Stimulated activated CD4-positive, alpha-beta T cell treated with anti-CD3 and anti-CD28 coated beads, Interleukin-15, amount 100 ng/mL, for 24 hours (primary cell): ENCODE measurements at regions not wholly inside any gene's neighbourhood (a gene's known extent, or its start where the extent isn't known, plus 50 kb on each side); places are given as distances from the start of the nearest gene placed in this dataset.

Source experiments
- DNase-seq: peaks from one replicate; pipeline ENCODE4 v3.0.0-alpha.2; 2020

DNA sequence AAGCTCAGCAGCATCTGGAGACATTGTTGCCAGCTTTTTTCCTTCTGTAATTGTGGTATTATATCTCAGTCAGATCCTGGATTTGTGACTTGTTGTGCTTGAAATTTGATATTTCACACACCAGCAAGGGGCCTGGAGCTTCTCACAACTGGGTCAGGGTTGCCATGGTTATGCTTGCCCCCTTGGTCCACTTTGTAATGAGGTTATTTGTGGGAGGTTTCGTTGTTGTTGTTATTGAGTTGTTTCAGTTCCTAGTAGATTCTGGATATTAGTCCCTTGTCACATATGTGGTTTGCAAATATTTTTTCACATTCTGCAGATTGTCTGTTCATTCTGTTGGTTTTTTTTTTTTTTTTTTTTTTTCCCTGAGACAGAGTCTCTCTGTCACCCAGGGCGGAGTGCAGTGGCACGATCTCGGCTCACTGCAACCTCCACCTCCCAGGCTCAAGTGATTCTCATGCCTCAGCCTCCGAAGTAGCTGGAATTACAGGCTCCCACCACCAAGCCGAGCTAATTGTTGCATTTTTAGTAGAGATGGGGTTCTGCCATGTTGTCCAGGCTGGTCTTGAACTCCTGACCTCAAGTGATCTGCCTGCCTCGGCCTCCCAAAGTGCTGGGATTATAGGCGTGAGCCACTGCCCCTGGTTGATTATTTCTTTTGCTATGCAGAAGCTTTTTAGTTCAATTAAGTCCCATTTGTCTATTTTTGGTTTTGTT is 80.6 kb upstream of the ETV6 start:
- no peak for DNase-seq

DNA sequence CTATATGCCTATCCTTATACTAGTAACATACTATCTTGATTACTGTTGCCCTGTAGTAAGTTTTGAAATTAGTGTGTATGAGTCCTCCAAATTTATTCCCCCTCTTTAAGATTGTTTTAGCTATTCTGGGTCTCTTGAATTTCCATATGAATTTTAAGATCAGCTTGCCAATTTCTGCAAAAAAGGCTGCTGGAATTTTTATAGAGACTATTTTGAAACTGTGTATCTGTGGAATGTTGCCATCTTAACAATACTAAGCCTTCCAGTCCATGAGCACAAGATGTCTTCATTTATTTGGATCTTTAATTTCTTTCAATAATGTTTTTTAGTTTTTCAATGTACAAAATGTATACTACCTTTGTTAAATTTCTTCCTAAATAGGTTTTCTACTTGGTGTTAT is 79.8 kb upstream of the ETV6 start:
- no peak for DNase-seq

DNA sequence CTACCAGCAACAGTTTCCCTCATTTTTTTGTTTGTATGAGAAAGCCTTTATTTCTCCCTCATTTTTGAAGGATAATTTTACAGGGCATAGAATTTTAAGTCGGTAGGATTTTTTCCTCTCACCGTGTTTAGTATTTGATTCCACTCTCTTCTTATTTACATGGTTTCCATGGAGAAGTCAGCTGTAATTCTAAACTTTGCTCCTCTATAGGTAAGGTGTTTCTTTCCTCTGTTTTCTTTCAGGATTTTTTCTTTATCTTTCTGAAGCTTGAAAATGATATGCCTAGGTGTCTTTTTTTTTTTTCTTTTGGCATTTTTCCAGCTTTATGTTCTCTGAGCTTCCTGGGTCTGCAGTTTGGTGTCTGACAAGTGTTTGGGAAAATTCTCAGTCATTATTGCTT is 75.6 kb upstream of the ETV6 start:
- no peak for DNase-seq

DNA sequence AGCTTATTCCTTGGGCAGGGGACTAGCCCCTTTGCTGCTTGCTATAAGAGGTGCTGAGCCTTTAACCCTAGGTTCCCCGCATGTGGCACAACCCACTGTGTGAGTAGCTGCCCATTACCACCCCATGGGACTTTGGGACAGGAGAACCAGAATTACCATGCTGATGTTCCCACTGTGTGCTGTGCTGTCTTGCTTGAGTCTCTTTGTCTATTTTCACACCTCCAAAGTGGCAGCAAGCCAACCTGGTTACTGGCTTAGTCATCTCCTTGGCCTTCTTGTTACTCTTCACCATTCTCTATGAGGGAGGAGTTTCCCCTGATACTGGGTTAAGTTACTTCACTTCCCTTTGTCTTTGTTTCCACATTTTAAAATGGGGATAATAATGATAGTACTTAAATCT is 73.4 kb upstream of the ETV6 start:
- DNase-seq: peak; percentile 63

DNA sequence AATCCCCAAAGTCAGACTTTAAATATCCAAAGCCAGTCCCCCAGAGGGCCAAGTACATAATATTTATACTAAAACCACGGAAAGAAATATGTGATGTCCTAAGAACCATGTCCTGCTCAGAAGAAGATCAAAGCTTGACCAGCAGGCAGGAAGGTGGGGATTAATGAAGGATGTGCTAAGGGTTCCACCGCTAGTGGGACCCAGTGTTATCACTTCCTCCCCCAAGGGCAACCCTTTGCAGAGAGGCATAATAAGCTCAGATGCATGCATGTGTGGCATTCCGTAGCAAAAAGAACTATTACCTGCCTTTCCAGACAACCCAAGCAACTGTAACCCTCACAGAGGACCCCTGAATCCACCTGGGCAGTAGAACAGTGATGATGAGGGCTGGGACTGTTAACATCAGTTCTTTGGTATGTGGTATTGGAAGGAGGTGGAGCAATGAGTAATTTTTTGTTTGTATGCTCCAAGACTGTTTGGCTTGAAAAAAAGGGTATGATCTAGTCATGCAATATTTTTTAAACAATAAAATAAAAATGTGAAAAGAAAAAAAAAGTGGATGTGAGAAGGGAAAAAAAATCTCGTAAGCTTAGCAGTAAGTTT is 71.7 kb upstream of the ETV6 start:
- no peak for DNase-seq

DNA sequence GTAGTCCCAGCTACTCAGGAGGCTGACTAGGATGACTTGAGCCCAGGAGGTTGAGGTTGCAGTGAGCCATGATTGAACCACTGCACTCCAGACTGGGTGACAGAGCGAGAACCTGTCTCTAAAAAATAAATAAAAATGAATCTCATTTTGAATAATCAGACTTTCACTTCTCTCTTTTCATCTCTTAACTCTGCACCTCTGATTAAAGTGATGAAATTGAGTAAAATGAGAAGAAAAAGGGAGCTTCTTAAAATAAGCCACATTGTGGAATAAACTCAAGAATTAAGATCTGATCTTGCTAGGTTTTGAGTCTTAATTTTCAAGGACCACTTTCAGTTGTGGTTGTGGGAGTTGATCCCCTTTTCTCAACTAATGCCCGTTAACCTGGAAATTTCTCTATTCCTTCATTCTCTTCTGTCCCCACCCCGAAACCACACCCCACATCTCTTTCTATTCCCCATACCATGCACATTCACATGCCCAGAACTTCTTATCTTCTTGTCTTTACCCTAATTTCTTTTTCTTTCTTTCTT is 70.9 kb upstream of the ETV6 start:
- peak; percentile 39 for DNase-seq

DNA sequence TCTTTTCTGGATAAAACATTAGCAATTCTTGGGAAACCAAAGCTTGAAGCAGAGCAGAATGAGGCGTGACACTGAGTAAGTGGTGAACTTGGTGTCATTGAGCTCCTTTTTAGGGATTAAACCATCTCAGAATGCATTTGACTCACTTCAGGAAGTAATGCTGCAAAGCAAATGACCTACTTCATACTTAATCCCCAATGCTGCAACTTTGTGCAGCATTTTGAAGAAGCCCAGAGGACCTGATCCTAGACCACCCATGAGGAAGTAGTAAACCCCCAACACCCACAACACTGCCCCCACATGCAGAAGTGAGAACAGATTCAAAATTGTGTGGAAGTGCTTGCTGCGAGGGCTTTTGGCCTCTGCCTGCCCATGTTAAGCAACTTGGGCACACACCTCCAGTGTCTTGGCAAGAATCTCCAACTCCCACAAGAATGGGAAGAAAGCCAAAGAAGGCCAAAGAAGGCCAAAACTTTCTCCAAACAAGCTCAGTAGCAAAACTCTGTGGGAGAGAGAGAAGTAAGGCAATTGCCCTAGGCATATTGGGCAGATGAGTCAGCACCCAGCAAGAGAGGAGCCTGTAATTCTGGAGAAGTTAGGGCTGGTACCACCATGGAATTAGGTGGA is 69.2 kb upstream of the ETV6 start:
- DNase-seq: no peak

DNA sequence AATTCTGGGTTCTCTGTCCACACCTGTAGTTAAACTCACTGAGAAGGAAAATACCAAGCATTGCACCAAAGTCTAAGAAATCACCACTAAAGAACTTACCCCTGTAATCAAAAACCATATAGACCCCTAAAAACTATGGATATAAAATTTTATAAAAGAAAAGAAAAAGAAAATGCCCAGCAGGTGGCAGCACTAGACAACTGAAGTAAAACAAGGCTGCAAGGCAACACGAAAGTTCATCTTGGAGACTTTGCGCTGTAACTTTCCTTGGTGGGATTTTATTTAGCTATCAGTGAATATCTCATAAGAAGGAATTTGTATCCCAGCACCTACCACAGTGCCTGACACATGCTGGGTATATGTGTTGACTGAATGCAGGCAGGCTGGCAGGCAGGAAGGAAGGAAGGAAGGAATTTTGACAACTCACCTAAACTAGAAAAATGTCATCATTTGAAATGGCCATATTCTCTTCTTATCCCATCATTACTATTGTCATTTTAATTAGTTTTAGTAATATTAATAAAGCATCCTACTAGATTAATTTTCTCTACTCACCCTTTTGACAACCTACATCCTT is 68.2 kb upstream of the ETV6 start:
- peak; percentile 80 for DNase-seq

DNA sequence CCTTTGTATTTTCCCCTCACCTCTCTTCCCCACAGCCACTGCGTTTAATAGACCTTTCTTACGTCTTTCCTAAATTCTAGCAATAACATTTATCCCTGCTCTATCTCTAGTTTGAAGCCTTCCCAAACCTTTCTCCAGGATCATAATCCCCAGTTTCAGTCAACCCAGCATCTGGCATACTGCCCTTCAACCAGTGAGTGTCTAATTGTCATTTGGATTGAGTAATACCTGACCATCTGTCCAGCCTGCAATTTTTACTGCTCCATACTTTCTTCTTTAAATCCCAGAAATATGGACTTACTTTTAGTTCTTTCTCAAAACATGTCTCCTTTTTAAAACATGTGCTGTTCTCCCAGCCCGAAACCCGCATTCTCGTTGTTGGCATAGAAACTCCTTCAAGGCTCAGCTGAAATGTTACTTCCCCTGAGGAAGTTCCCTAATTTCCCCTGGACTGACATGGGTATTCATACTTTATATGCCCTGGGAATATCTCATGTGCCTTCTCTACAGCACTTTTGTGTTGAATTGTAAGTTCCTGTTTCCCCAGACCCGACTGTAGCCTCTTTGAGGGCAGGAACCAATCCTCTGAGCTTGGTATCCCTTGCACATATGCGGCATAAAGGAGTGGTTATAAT is 65.1 kb upstream of the ETV6 start:
- no peak for DNase-seq

DNA sequence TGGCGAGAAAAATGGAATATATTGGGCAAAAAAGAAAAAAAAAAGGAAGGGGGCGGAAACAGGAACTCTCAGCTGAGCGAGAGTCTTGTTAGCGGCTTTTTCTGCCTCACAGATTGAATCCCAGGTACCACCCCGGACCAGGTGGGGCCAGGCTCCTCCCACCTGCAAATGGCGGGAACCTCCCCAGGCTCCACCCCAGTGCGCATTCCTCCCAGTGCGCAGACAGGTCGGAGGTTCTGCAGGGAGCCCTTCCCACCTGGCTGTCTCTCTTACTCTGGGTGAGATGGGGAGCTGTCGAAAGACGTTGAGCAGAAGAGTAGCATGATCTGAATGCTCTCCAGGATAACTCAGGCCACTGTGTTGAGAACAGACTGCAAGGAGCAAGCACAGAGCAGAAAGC is 57.0 kb upstream of the ETV6 start:
- no peak for DNase-seq

DNA sequence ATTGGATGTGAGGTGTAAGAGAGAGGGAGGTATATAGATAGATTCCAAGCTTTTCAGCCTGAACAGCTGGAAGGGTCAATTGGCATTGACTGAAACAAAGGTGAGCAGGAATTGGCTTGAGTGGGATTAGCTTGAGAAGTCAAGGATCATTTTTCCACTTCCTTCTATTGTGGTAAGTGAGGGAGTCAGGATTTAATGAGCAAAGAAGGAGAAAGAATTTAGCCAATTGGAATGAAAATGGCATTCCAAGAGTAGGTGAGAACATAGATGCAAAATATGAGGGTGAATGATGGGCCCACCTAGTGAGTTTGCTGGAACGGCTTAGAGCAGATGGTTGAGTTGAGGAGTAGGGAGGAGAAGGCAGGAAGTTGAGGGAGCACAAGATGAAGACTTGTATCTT is 56.5 kb upstream of the ETV6 start:
- no peak for DNase-seq

DNA sequence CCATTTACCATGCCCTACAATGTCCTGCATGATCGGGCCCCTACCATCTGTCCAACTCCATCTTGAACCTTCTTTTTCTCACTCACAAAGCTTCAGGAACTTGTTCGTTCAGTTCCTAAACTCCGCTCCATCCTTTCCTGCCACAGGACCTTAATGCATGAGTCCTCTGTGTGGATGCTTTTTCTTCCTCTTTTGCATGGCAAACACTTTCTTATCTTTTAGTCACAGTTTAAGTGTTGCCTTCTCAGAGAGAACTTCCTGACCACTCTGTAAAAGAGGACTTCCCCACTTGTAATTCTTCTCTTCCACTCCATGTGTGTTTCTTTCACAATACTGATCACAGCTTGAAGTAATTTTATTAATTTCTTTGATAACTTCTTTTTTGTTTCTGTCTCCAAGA is 54.4 kb upstream of the ETV6 start:
- no peak for DNase-seq

DNA sequence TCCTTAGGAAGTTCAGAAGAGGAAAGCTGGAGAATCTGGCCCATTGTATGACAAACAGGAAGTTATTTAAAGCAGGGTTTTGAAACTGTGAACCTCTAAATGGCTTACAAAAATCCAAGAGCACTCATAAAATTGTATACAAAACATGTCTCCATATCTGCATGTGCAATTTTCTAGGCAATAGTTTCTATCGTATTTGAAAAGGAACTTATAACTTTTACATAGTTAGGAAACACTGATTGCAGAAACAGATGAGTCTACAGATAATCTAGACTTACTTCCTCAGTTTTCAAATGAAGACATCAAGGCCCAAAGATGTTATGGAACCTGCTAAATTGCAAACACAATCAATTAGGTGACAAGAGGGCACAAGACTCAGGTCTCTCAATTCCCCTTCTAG is 53.3 kb upstream of the ETV6 start:
- DNase-seq: no peak

DNA sequence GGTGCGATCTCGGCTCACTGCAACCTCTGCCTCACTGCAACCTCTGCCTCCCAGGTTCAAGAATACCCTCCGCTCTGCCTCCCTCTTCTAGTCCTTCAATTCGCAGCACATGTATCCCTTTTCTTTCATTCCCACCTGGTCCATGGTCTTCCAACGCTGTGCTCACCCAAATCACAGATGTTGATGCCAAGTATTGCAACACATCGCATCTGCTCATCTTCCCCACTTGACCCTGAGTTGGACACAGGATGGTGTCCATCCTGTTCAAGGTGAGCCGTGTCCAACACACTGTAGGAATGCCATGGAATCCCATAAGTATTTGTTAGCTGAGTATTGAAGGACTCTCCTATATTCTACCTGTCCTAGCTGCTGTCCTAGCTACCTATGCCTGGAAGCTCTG is 50.6 kb upstream of the ETV6 start:
- no peak for DNase-seq
